Heart right ventricle (tissue), 16 donors: ENCODE measurements at regions not wholly inside any gene's neighbourhood (a gene's known extent, or its start where the extent isn't known, plus 50 kb on each side); places are given as distances from the start of the nearest gene placed in this dataset.

Experiments used
- ATAC-seq, 8 donors: fragments of 200-7000 bp; cut with Tn5 transposase; one replicate each; pipeline ENCODE4 v1.9.1; 2020; ENCODE audit warnings: mild to moderate bottlenecking in 8 of 8, moderate library complexity in 8 of 8, moderate number of reproducible peaks in 1 of 8
- DNase-seq, 2 donors: peaks; one replicate each; pipeline ENCODE4 v3.0.0-alpha.2; 2020
- H3K27ac ChIP-seq, 10 donors: fragments of 200-600 bp; sonication (generic) in 2 of 10; one replicate each; pipeline versions ENCODE4 v1.5.0 to v1.8.0; 2020 to 2022; ENCODE audit warnings: mild to moderate bottlenecking in 3 of 10
- H3K27me3 ChIP-seq, 7 donors: fragments of 200-600 bp; one replicate each; pipeline ENCODE4 v1.8.0; 2021 to 2022; ENCODE audit warnings: mild to moderate bottlenecking in 2 of 7
- H3K36me3 ChIP-seq, 9 donors: fragments of 200-600 bp; sonication (generic) in 1 of 9; one replicate each; pipeline versions ENCODE4 v1.5.0 to v1.8.0; 2020 to 2022; ENCODE audit warnings: mild to moderate bottlenecking in 2 of 9
- H3K4me1 ChIP-seq, 9 donors: fragments of 200-600 bp; sonication (generic) in 1 of 9; one replicate each; pipeline versions ENCODE4 v1.5.0 to v1.8.0; 2020 to 2022; ENCODE audit warnings: mild to moderate bottlenecking in 4 of 9
- H3K4me3 ChIP-seq, 10 donors: fragments of 200-600 bp; sonication (generic) in 2 of 10; one replicate each; pipeline versions ENCODE4 v1.5.0 to v1.8.0; 2020 to 2022; ENCODE audit warnings: mild to moderate bottlenecking in 7 of 10, moderate library complexity in 2 of 10
- H3K9me3 ChIP-seq, 11 donors: fragments of 200-600 bp in 10 of 11; sonication (generic) in 2 of 11; one replicate each; pipeline versions ENCODE4 v1.5.0 to v1.8.0; 2013 to 2022; ENCODE audit warnings: mild to moderate bottlenecking in 2 of 11, control low read depth in 1 of 11, moderate library complexity in 1 of 11
- CTCF ChIP-seq, 9 donors: fragments of 200-600 bp; sonication (generic) in 2 of 9; IDR thresholded peaks; one replicate each; pipeline versions ENCODE4 v1.5.0 to v1.8.0; 2021 to 2022; ENCODE audit warnings: antibody characterized with exemption in 9 of 9, mild to moderate bottlenecking in 5 of 9, moderate library complexity in 1 of 9
- WGBS, 2 donors: extraction: QIAGEN DNeasy Blood & Tissue Kit; methylation state at CpG; one replicate each; pipeline ENCODE4 v1.1.7; 2013; ENCODE audit warnings: inconsistent platforms in 1 of 2; 5-methylcytosine and 5-hydroxymethylcytosine counted together
- intact Hi-C, 10 donors: fragments of 100-400 bp; cut with DNase I; formaldehyde crosslinking; loops; one replicate each; pipeline versions ENCODE4 v1.11.1 to v1.14.2; 2022
- donor health status: Arrhythmogenic right ventricular cardiomyopathy.
- donor health status: ischemic (EF 13 %, LVEDD 7.1; RV severe dilation, severe dysfunction).
- donor health status: healthy with polysubstance abuse.
- donor health status: DM: no; HTN: yes; CAD: no.
- donor health status: DM: no; HTN: no; CAD: no.
- donor health status: ischemic (EF 25% LVEDD 6.9; RV normal size, moderate dysfunction).
- donor health status: ischemic (EF 25% LVEDD 5.7; RV mildly dilated, moderate dysfunction).
- donor health status: healthy.
- donor health status: DM: yes; HTN: yes; CAD: no.
- donor health status: Ischemic cardiomyopathy.
- donor health status: ischemic (EF 35%, LVEDD 5.7; RV mildly dilated, moderate dysfunction).
- donor health status: nonischemic (EF 11% LVEDD 7.7; RV severe dilation, severe dysfunction).
- donor health status: DM: yes; HTN: yes; CAD: no.
- donor health status: PGD.
- donor health status: ischemic (EF 29% LVEDD 5.4; RV normal size, mild dysfunction).
- donor health status: nonischemic (EF 23%, LVEDD 6.1; RV moderate dilation, normal function).

GRCh38 chr6:128801621-128802020 is 81.3 kb upstream of the LAMA2 start:
- intact Hi-C loops: loop anchor here in 3 of 10 donors (10.0 kb wide), 1 partner anchor 453 kb away; no protein-coding TSS in a partner anchor
- no peak for ATAC-seq

GRCh38 chr6:128784266-128784665 is 98.7 kb upstream of the LAMA2 start:
- Histone ChIP-seq H3K27ac (no peak overlapping the region), H3K4me1 (no peaks in the 10 kb centered on the region), H3K9me3 (peaks cover 0 to 24% (median 6%) of the 10 kb centered on the region in 11 donors), H3K27me3 (no peaks in the 10 kb centered on the region), H3K36me3 (no peaks in the 10 kb centered on the region), H3K4me3 (no peak overlapping the region)
- DNase-seq (no peak), ATAC-seq (no peak)
- intact Hi-C loops: no loop called here
- WGBS, 2 donors: 54 to 55% methylated on average over 3 of the region's 3 CpGs
- TF ChIP-seq CTCF (IDR thresholded peaks at IDR 0.05): no peak

More at GRCh38 chr6:128801621-128802020, 81.3 kb upstream of the LAMA2 start:
- TF ChIP-seq CTCF (IDR thresholded peaks at IDR 0.05): no peak
- Histone ChIP-seq H3K27ac (no peak overlapping the region), H3K36me3 (no peaks in the 10 kb centered on the region), H3K9me3 (peaks cover 0 to 14% (median 0%) of the 10 kb centered on the region in 11 donors), H3K4me3 (no peak overlapping the region), H3K4me1 (peaks cover 0 to 10% (median 0%) of the 10 kb centered on the region in 9 donors), H3K27me3 (no peaks in the 10 kb centered on the region)
- no peak for DNase-seq

GRCh38 chr6:128768187-128768586 is 114.8 kb upstream of the LAMA2 start:
- intact Hi-C loops: no loop called here
- peak in 1 of 8 donors; percentile 52 for ATAC-seq
- H3K27me3 ChIP-seq: no peaks in the 10 kb centered on the region
- peaks cover 0 to 8% (median 0%) of the 10 kb centered on the region in 9 donors for H3K4me1 ChIP-seq
- no peak for TF ChIP-seq CTCF (IDR thresholded peaks at IDR 0.05)
- H3K27ac ChIP-seq: no peak overlapping the region
- no peaks in the 10 kb centered on the region for H3K36me3 ChIP-seq
- no peak overlapping the region for H3K4me3 ChIP-seq
- DNase-seq: no peak
- 49 to 62% methylated on average over 2 of the region's 2 CpGs for WGBS, 2 donors
- H3K9me3 ChIP-seq: peaks cover 0 to 23% (median 0%) of the 10 kb centered on the region in 11 donors

GRCh38 chr6:128767705-128768104 is 115.2 kb upstream of the LAMA2 start:
- no peak for DNase-seq
- Histone ChIP-seq H3K4me1 (peaks cover 0 to 8% (median 0%) of the 10 kb centered on the region in 9 donors), H3K36me3 (no peaks in the 10 kb centered on the region), H3K27ac (no peak overlapping the region), H3K9me3 (peaks cover 0 to 18% (median 0%) of the 10 kb centered on the region in 11 donors), H3K4me3 (no peak overlapping the region), H3K27me3 (no peaks in the 10 kb centered on the region)
- peak in 1 of 8 donors; percentile 53 for ATAC-seq
- WGBS, 2 donors: 33 to 50% methylated on average over 1 of the region's 1 CpG
- intact Hi-C loops: no loop called here
- TF ChIP-seq CTCF (IDR thresholded peaks at IDR 0.05): no peak
